Colon (tissue), 2 donors: ENCODE measurements at regions not wholly inside any gene's neighbourhood (a gene's known extent, or its start where the extent isn't known, plus 50 kb on each side); places are given as distances from the start of the nearest gene placed in this dataset.
"Not testable (repeated sequence)": the region's sequence is repeated elsewhere in the genome, so short reads cannot be mapped to it uniquely, and the experiment has no call there.

Experiments used
- FAIRE-seq: peaks from 2 replicates; lab custom pipeline; 2012; peaks lifted over from hg19 to GRCh38; lab: Jason Lieb, UNC
- donor health status: control.
- donor health status: control.

GRCh38 chr6:23797041-23797440, 329.0 kb upstream of the NRSN1 start:
- FAIRE-seq = no peak

DNA sequence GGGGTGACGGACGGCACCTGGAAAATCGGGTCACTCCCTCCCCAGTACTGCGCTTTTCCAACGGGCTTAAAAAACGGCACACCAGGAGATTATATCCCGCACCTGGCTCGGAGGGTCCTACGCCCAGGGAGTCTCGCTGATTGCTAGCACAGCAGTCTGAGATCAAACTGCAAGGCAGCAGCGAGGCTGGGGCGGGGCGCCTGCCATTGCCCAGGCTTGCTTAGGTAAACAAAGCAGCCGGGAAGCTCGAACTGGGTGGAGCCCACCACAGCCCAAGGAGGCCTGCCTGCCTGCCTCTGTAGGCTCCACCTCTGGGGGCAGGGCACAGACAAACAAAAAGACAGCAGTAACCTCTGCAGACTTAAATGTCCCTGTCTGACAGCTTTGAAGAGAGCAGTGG, 321.7 kb upstream of the NRSN1 start:
- not testable (repeated sequence) for FAIRE-seq

DNA sequence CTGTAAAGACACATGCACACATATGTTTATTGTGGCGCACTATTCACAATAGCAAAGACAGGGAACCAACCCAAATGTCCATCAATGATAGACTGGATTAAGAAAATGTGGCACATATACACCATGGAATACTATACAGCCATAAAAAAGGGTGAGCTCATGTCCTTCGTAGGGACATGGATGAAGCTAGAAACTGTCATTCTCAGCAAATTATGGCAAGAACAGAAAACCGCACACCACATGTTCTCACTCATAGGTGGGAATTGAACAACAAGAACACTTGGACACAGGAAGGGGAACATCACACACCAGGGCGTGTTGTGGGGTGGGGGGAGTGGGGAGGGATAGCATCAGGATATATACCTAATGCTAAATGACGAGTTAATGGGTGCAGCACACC, 304.9 kb upstream of the NRSN1 start:
- not testable (repeated sequence) for FAIRE-seq

- no peak for FAIRE-seq
Observed at GRCh38 chr6:23823421-23823820, 302.6 kb upstream of the NRSN1 start.

GRCh38 chr6:23826572-23826971, 299.4 kb upstream of the NRSN1 start:
- no peak for FAIRE-seq

DNA sequence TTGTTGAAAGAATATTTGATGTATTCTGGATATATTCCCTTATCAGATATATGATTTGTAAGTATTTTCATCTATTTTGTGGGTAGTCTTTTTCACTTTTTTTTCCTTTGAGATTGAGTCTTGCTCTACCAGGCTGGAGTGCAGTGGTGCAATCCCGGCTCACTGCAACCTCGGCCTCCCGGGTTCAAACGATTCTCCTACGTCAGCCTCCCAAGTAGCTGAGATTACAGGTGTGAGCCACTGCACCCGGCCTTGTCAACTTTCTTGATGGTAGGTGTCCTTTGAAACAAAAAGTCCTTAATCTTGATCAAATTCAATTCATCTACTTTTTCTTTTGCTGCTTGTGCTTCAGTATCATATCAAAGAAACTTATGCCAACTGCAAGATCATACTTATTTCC, 297.2 kb upstream of the NRSN1 start:
- FAIRE-seq = no peak

DNA sequence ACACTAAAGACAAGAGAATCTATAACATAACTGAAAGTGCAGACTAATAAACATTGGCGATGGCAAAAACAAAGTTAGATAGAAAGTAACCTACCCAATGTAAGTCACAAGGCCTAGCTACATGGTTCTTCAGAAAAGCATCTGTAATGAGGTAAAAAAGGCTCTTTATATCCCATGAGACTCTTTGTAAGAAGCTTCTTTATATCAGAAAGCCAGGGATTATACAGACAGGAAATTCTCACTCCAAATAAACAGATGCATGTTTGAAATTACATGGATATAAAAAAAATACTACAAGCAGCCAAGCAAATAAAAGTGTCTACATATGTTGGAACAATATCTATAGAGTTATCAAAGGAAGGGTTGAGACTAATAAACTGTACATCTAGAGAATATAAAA, 284.9 kb upstream of the NRSN1 start:
- FAIRE-seq = peak; percentile 65

DNA sequence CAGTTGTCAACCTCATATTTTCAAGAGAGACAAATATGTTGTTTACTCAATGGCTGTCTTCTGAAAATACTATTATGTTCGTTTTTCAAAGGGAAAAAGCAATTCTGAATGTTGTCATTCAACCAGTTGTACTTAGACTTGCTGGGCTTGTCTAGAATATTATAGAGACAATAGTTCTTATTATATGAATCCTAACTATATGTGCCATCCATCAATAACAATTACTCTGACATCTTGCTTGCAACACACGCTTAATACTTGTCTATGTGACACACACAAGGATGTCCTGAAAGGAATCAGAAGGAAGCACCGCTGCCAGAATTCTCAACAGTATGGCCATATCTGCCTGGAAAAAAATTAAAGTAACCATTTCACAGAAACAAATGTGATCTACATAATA, 283.3 kb upstream of the NRSN1 start:
- FAIRE-seq = no peak

DNA sequence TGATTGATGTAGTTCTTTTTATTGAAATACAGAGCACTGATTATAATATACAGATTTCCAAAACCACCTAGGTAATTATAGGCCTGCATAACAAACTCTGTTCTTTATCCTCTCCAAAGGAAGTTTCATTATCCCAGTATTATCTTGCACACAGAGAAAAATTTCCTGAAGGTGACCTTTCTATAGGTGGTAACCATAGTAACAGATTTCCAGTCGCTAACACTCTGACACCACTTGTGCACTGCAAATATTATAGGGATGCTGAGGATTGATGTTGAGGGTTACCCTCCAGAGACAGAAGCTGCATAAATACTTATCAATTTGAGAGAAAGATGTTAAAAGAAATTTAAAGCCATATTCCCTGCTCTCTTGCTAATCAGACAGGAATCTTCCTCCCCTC, 274.5 kb upstream of the NRSN1 start:
- FAIRE-seq = no peak

DNA sequence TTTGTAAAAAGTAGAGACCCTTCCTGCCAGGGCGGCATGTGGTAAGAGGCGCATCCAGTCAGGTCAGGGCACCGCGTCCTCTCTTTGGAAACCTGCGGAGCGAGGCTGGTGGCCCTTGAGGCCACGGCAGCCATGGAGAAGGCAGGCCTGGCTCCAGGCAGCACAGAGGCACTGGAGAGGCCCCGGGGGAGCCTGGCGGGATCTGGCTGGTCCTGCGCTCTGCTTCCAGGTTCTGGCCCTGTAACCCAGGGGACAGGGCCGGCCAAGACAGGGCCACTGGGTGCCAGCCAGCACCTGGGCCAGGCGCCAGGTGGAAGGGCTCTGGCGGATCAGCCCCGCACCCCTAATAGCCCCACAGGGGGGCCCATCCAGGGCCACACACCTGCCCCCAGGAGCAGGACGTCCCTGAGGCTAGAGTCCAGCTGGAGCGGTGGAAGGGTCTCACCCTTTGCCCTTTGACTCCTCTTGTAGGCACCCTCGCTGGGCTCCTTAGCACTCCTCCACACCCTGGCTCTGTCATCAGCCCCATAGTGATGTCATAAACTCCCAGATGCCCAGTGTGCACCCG, 272.4 kb upstream of the NRSN1 start:
- not testable (repeated sequence) for FAIRE-seq

GRCh38 chr6:23854154-23854553, 271.9 kb upstream of the NRSN1 start:
- FAIRE-seq = not testable (repeated sequence)

- no peak for FAIRE-seq
Observed at GRCh38 chr6:23855497-23856116, 270.4 kb upstream of the NRSN1 start.

- no peak for FAIRE-seq
Observed at GRCh38 chr6:23870496-23870895, 255.5 kb upstream of the NRSN1 start.

- FAIRE-seq = no peak
Observed at GRCh38 chr6:23873161-23873560, 252.9 kb upstream of the NRSN1 start.

DNA sequence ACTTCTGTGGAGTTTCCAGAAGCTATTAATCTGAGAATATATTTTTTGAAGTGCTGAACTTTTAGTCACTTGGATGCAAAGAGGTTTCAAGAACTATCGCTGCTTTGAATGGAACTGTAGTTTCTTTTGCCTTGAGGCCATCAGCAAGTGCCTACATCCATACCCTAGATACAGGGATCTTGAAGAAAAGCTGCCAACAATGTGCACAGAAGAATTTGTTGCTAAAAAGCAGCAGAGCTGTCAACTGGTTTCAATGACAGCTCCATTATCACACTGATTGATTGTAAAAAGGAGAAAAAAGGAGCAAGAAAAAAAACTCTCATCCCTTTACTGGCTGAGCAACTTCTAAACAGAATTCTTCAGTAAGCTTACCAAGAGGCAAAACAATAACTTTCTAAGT, 251.0 kb upstream of the NRSN1 start:
- FAIRE-seq = no peak

DNA sequence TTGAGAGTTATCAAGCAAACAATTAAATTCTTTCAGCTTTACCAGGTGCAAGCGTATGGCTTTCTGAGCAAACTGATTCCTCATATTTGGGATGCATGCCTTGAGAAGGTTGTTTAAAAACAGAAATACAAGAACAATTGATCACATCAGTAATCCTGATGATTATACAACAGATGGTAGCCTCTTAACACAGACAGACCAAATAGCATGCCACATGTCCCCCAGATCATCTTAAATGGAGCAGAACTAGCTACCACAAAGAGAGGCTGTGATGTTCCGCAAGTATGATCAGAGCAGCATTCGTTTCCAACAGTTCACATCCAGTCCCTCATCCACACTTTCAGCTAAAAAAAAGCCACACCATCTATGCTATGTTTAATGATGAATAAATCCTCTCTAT, 246.2 kb upstream of the NRSN1 start:
- FAIRE-seq = no peak

DNA sequence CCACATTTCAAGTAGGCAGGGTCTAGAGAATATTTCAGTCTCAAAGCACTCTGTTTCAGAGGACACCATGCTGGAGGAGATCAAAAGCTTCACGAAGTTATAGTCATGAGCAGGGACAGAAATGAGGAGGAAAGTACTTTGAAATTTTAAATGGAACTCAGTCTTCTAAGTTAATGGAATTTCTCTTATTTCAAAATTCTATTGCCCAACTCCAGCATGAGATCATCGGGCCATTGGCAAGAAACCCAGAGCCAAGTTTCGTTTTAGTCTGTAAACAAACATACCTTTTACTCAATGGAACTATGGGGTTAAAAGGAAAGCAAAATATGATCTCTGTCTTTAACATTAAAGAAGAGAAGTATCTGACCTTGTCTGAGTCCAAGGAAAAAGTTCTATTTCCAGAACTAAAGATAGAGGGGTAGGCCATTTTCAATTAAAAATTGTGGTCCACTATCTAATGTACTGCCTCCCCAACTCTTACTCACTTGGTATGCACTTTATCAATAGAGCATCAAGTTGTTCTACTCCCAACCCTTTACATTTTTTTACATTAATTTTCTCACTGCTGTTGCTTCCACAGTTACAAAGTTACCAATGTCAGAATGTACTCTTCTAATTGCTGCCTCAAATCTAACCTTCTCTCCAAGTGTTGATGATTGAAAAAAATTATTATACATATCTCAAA, 235.3 kb upstream of the NRSN1 start:
- no peak for FAIRE-seq

GRCh38 chr6:23905133-23905815, 220.7 kb upstream of the NRSN1 start:
- FAIRE-seq = no peak

DNA sequence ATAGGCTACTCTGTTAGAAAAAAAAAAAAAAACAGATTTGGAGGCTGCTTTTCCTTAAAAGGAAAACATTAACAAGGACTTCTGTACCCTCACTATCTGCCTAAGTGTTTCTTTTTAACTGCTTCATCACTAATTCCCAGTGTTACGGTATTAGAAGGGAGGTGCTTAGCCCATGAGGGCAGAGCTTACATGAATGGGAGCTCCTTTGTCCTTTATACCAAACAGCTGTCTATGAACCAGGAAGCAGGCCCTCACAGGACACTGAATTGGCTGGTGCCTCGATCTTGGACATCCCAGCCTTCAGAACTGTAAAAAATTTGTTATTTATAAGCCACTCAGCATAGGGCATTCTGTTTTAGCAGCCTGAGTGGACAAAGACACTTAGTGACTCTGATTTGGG, 215.6 kb upstream of the NRSN1 start:
- no peak for FAIRE-seq

GRCh38 chr6:23927935-23928334, 198.1 kb upstream of the NRSN1 start:
- no peak for FAIRE-seq

DNA sequence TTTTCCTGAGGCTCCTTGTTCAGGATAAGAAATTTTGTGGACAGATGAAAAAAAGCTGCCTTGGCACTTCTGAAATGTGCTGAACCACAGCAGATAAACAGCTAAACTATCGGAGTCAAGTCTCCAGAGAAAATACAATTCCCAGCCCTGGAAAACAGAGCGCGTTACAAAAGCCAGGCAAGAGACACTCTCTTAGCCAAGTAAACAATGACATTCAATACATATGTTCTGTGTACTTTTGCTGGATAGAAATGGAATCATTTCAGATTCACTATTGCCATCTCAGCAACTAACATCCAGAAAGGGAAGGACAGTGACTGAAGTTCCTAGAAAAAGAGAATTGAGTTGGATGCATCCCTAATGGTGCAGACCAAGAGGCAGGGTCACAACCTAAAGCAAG, 196.8 kb upstream of the NRSN1 start:
- no peak for FAIRE-seq

DNA sequence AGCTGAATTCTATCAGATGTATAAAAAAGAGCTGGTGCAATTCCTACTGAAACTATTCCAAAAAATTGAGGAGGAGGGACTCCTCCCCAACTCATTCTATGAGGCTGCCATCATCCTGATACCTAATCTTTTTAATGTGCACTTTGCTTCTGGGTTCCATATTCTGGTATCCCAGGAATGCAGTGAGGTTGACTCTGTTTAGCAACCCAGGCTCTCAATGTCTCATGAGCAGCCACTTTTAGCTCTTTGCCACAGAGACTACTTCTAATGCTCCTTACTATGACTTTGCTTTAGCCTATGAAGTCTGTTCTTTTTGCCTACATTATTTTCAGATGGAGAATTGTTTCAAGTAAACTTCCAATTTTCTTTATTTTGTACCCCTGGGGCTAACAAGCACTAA, 185.5 kb upstream of the NRSN1 start:
- FAIRE-seq = no peak

GRCh38 chr6:23951691-23952090, 174.3 kb upstream of the NRSN1 start:
- no peak for FAIRE-seq
